Thyroid gland (tissue), 4 donors: ENCODE measurements at regions not wholly inside any gene's neighbourhood (a gene's known extent, or its start where the extent isn't known, plus 50 kb on each side); places are given as distances from the start of the nearest gene placed in this dataset.

Experiments used
- POLR2A ChIP-seq, 2 donors: fragments of 450-650 bp; IDR thresholded peaks; one replicate each; pipeline ENCODE4 v1.6.1; 2017; ENCODE audit warnings: antibody characterized with exemption in 2 of 2, mild to moderate bottlenecking in 2 of 2, moderate library complexity in 1 of 2
- TF ChIP-seq, protein P1 (sequence below), 6 experiments: fragments of 200-600 bp in 3 of 6; fragments of 450-650 bp in 3 of 6; sonication (generic) in 3 of 6; IDR thresholded peaks; one replicate each; pipeline ENCODE4 v1.5.1; 2016 to 2019; ENCODE audit warnings: antibody characterized with exemption in 6 of 6, mild to moderate bottlenecking in 2 of 6, inconsistent platforms in 1 of 6, moderate library complexity in 1 of 6

DNA sequence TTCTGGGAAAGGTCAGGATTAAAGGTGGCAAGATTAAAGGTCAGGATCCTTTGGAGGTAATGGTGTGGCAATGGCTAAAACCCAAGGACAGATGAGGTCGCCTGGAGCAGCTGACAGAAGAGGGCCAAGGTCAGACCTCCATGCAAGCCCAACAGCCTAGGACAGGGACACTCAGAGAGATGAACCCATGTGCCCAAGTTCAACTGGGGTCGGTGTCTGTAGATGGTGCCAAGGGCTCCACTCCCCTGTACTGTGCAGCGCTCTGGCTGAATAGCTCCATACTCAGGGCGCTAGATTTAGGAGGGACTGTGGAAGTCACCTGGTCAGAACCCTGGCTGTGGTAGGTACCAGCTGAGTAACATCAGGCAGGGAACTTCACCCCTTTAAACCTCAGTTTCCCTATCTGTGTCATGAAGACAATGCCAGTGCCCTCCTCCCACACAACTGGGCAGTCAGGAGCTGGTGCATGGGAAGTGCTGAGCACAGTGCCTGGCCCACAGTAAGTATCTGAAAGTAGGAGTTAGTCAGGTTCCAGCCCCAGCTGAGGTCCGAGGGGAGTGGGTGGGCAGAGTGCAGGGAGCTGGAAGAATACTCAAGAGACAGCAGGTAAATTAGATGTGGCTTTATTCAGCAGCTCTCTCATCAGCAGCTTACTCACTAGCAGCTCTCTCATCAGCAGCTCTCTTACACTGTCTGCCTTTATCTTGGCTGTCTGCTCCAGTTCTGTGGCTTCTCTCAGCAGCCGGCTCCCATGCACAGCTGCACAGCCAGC is 327.1 kb downstream of the GLRX3 start:
- no peak for TF ChIP-seq POLR2A (IDR thresholded peaks at IDR 0.05)
- TF ChIP-seq, protein P1, sequence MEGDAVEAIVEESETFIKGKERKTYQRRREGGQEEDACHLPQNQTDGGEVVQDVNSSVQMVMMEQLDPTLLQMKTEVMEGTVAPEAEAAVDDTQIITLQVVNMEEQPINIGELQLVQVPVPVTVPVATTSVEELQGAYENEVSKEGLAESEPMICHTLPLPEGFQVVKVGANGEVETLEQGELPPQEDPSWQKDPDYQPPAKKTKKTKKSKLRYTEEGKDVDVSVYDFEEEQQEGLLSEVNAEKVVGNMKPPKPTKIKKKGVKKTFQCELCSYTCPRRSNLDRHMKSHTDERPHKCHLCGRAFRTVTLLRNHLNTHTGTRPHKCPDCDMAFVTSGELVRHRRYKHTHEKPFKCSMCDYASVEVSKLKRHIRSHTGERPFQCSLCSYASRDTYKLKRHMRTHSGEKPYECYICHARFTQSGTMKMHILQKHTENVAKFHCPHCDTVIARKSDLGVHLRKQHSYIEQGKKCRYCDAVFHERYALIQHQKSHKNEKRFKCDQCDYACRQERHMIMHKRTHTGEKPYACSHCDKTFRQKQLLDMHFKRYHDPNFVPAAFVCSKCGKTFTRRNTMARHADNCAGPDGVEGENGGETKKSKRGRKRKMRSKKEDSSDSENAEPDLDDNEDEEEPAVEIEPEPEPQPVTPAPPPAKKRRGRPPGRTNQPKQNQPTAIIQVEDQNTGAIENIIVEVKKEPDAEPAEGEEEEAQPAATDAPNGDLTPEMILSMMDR (IDR thresholded peaks at IDR 0.05): no peak
